Keratinocyte (primary cell): ENCODE measurements at regions not wholly inside any gene's neighbourhood (a gene's known extent, or its start where the extent isn't known, plus 50 kb on each side); places are given as distances from the start of the nearest gene placed in this dataset.

ENCODE experiments used
- DNase-seq: peaks from one replicate; pipeline ENCODE4 v3.0.0-alpha.2; 2011; ENCODE audit warnings: low read depth, missing footprints, low spot score
- FAIRE-seq: peaks from 2 replicates; lab custom pipeline; 2011; peaks lifted over from hg19 to GRCh38; lab: Jason Lieb, UNC
- H2AFZ ChIP-seq: 2 replicates; pipeline ENCODE4 v1.6.0; 2012; ENCODE audit warnings: low read length, control low read depth, inconsistent platforms; ENCODE audit not compliant: control insufficient read depth
- H3K27ac ChIP-seq: 2 replicates; pipeline ENCODE4 v1.5.1; 2011; ENCODE audit warnings: low read length; ENCODE audit not compliant: control insufficient read depth, insufficient read depth
- H3K27me3 ChIP-seq: 3 replicates; pipeline ENCODE4 v1.6.0; 2011; ENCODE audit warnings: low read length; ENCODE audit not compliant: control insufficient read depth, insufficient read depth; ENCODE audit errors: extremely low read depth
- H3K36me3 ChIP-seq, 2 experiments: 2 replicates in 1 of 2; 3 replicates in 1 of 2; pipeline ENCODE4 v1.5.1; 2011; ENCODE audit warnings: low read length in 2 of 2, mild to moderate bottlenecking in 1 of 2; ENCODE audit not compliant: control insufficient read depth in 2 of 2, insufficient read depth in 2 of 2; ENCODE audit errors: extremely low read depth in 1 of 2
- H3K4me1 ChIP-seq: 3 replicates; pipeline ENCODE4 v1.5.1; 2011; ENCODE audit warnings: low read length; ENCODE audit not compliant: control insufficient read depth, insufficient read depth; ENCODE audit errors: extremely low read depth
- H3K4me2 ChIP-seq: 3 replicates; pipeline ENCODE4 v1.6.0; 2011; ENCODE audit warnings: low read depth, low read length; ENCODE audit not compliant: control insufficient read depth, insufficient read depth; ENCODE audit errors: extremely low read depth
- H3K4me3 ChIP-seq, 3 experiments: fragments of 200-600 bp in 1 of 3; sonication (generic) in 1 of 3; 2 replicates in 2 of 3; 3 replicates in 1 of 3; pipeline ENCODE4 v1.5.1; 2011 to 2016; ENCODE audit warnings: low read length in 3 of 3, mild to moderate bottlenecking in 3 of 3, control low read depth in 2 of 3, inconsistent platforms in 1 of 3, low read depth in 1 of 3, mixed read lengths in 1 of 3, mixed run types in 1 of 3, moderate library complexity in 1 of 3; ENCODE audit not compliant: control insufficient read depth in 2 of 3, insufficient read depth in 2 of 3; ENCODE audit errors: extremely low read depth in 1 of 3
- H3K79me2 ChIP-seq: 2 replicates; pipeline ENCODE4 v1.6.0; 2012; ENCODE audit warnings: low read length; ENCODE audit not compliant: control insufficient read depth, insufficient read depth
- H3K9ac ChIP-seq: 3 replicates; pipeline ENCODE4 v1.6.0; 2011; ENCODE audit warnings: low read length; ENCODE audit not compliant: control insufficient read depth, insufficient read depth; ENCODE audit errors: extremely low read depth
- H3K9me1 ChIP-seq: 3 replicates; pipeline ENCODE4 v1.6.0; 2011; ENCODE audit warnings: low read length; ENCODE audit not compliant: control insufficient read depth, insufficient read depth; ENCODE audit errors: extremely low read depth
- H3K9me3 ChIP-seq: 2 replicates; pipeline ENCODE4 v1.5.1; 2012; ENCODE audit warnings: low read depth, low read length; ENCODE audit not compliant: control insufficient read depth
- H4K20me1 ChIP-seq: 3 replicates; pipeline ENCODE4 v1.6.0; 2011; ENCODE audit warnings: low read length; ENCODE audit not compliant: control insufficient read depth, insufficient read depth; ENCODE audit errors: extremely low read depth
- CTCF ChIP-seq, 3 experiments: IDR thresholded peaks in 1 of 3; conservative IDR thresholded peaks in 1 of 3; optimal IDR thresholded peaks in 1 of 3; 2 replicates in 2 of 3; 3 replicates in 1 of 3; pipeline versions ENCODE3 to v1.5.1; 2011; ENCODE audit warnings: low read length in 3 of 3, mild to moderate bottlenecking in 3 of 3, moderate library complexity in 2 of 3, control low read depth in 1 of 3, inconsistent platforms in 1 of 3; ENCODE audit not compliant: insufficient read depth in 2 of 3; ENCODE audit errors: extremely low read depth in 1 of 3
- EZH2 ChIP-seq: IDR thresholded peaks from one replicate; pipeline ENCODE4 v1.6.1; 2012; ENCODE audit warnings: inconsistent platforms, mild to moderate bottlenecking, low read length, moderate library complexity
- dilution Hi-C: fragments of 300-500 bp; cut with MboI; formaldehyde crosslinking; loops from one replicate; pipeline ENCODE4 v1.7.0; 2020; ENCODE audit warnings: low sequenced_read_pairs; ENCODE audit not compliant: extremely low pct_ligation_motif_present

- FAIRE-seq = no peak
- H3K9me1 ChIP-seq = no peaks in the 10 kb centered on the region
- dilution Hi-C loops = no loop called here
These were observed 198.1 kb downstream of the FZD1 start for GRCh38 chr7:91462316-91462715.

GRCh38 chr7:91463330-91463729, 199.1 kb downstream of the FZD1 start:
- no peak for DNase-seq
- H3K9ac ChIP-seq = no peak overlapping the region
- H3K4me3 ChIP-seq = no peak overlapping the region
- H3K27ac ChIP-seq = no peak overlapping the region
- FAIRE-seq = no peak
- no peaks in the 10 kb centered on the region for H3K27me3 ChIP-seq
- no peaks in the 10 kb centered on the region for H3K36me3 ChIP-seq
- TF ChIP-seq EZH2 (no peak), CTCF (optimal IDR thresholded peaks at IDR 0.05 in 1 of 3, IDR thresholded peaks at IDR 0.05 in 1 of 3, conservative IDR thresholded peaks at IDR 0.05 in 1 of 3; ENCODE audit: extremely low read depth in 1 of 3, insufficient read depth in 2 of 3, low read length in 3 of 3) (no peak)
- H3K4me1 ChIP-seq = no peaks in the 10 kb centered on the region
- no peak overlapping the region for H2AFZ ChIP-seq
- no peak overlapping the region for H3K4me2 ChIP-seq
- no peaks in the 10 kb centered on the region for H3K9me3 ChIP-seq
- H3K9me1 ChIP-seq = no peaks in the 10 kb centered on the region
- no peaks in the 10 kb centered on the region for H3K79me2 ChIP-seq
- no peaks in the 10 kb centered on the region for H4K20me1 ChIP-seq
- dilution Hi-C loops = no loop called here

More at GRCh38 chr7:91462316-91462715, 198.1 kb downstream of the FZD1 start:
- DNase-seq = no peak
- Histone ChIP-seq H3K27ac (no peak overlapping the region), H4K20me1 (no peaks in the 10 kb centered on the region), H3K79me2 (no peaks in the 10 kb centered on the region), H3K4me1 (no peaks in the 10 kb centered on the region), H3K27me3 (no peaks in the 10 kb centered on the region), H3K9me3 (no peaks in the 10 kb centered on the region), H2AFZ (no peak overlapping the region), H3K9ac (no peak overlapping the region), H3K4me2 (no peak overlapping the region), H3K36me3 (no peaks in the 10 kb centered on the region), H3K4me3 (no peak overlapping the region)
- TF ChIP-seq CTCF (optimal IDR thresholded peaks at IDR 0.05 in 1 of 3, IDR thresholded peaks at IDR 0.05 in 1 of 3, conservative IDR thresholded peaks at IDR 0.05 in 1 of 3; ENCODE audit: extremely low read depth in 1 of 3, insufficient read depth in 2 of 3, low read length in 3 of 3) = no peak
- no peak for TF ChIP-seq EZH2
